C1 segment of cervical spinal cord (tissue), 14 donors: ENCODE measurements at regions not wholly inside any gene's neighbourhood (a gene's known extent, or its start where the extent isn't known, plus 50 kb on each side); places are given as distances from the start of the nearest gene placed in this dataset.
"Not testable (repeated sequence)": the region's sequence is repeated elsewhere in the genome, so short reads cannot be mapped to it uniquely, and the experiment has no call there.

Experiments used
- DNase-seq, 14 donors: peaks; one replicate each; lab custom pipeline; 2025; lab: John Stamatoyannopoulos, UW

DNA sequence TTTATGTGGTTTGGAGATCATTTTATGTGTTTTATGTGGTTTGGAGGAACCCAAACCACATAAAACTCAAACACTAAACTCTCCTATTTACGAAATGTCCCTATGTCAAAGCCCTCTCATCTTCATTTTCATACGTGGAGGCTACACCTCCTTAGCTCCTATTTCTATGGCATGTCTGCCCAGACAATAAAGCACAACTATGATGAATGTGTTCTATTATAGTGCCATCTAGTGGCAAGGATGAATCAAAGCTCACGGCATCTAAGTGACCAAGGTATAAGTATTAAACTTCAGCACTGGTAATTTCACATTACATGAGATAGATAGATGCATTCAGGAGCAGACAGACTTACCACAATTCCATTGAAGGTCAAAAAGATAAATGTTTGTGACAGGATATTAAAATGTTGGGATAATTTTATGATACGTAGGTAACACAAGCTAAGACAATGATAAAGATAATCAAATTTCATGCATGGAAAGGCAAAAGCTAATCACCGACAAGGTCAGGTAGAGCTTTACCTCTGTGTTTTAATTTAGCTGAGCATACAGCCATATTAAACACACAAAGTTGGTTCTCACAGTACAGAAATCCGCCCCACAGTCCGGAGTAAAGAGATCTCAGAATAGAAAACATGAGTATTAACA lies 130.6 kb upstream of the FHIT start:
- no peak for DNase-seq

DNA sequence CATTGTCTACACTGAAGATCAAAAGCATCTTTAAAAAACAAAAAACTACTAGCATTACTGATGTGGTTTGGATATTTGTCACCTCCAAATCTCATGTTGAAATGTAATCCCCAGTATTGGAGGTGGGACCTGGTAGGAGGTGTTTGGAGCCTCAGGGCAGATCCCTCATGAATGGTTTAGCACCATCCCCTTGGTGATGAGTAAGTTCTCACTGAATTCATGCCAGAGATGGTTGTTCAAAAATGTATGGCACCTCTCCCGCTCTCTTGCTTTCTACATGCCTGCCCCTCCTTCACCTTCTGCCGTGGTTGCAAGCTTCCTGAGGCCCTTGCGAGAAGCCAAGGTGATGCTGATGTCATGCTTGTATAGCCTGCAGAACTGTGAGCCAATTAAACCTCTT lies 136.6 kb upstream of the FHIT start:
- DNase-seq, result no peak

DNA sequence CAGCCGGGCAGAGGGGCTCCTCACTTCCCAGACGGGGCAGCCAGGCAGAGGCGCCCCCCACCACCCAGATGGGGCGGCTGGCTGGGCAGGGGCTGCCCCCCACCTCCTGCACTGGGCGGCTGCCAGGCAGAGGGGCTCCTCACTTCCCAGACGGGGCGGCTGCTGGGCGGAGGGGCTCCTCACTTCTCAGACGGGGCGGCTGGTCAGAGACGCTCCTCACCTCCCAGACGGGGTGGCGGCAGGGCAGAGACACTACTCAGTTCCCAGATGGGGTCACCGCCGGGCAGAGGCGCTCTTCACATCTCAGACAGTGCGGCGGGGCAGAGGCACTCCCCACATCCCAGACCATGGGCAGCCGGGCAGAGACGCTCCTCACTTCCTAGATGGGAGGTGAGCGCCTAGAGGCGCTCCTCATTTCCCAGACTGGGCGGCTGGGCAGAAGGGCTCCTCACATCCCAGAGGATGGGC lies 142.3 kb upstream of the FHIT start:
- not testable (repeated sequence) for DNase-seq

DNA sequence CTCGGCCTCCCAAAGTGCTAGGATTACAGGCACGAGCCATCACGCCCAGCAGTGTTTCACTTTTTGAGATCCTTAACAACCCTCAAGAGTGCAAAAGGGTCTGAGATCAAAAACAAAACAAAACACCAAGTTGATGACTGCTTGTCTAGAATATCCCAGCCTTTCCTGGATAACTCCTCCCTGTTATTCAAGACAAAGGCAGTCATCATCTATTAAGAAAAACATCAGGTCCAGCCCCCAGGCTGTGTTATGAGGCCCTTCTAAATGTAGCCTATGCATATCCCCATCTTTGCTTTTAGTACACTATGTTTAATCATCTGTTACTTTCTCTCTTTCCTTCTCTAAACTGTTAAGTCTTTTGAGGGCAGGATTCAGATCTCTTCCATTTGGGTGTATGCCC lies 150.1 kb upstream of the FHIT start:
- no peak for DNase-seq

DNA sequence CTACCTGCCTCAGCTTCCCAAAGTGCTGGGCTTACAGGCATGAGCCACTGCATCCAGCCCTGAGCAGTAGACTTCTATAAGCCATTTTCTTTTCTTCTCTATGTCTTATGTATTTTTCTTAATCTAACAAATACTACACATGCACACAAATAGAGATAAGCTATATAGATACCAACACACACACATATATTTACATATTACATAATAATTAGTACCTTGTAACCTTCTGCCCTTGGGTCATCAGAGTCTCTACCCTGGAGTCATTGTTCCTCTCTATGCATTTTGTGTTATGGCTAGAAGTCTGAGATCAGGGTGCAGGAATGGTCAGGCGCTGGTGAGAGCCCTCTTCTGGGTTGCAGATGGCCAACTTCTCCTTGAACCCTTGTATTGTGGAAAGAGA lies 154.0 kb upstream of the PTPRG start:
- no peak for DNase-seq

DNA sequence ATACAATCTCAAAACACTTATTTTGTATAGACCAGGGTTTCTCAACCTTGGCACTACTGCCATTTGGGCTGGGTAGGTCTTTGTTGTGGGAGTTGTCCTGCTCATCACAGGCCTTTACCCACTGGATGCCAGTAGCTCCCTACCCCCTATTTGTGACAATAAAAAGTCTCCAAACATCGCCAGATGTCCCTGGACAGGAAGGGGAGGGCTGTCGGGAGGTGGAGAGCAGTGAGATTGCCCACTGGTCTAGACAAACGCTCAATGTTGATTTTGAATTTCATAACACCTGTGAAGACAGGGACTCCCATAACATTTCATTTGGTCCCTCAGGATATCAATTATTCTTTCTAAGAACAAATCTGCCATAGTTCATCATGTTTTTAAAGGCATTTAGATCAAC lies 151.7 kb upstream of the PTPRG start:
- DNase-seq, result no peak

DNA sequence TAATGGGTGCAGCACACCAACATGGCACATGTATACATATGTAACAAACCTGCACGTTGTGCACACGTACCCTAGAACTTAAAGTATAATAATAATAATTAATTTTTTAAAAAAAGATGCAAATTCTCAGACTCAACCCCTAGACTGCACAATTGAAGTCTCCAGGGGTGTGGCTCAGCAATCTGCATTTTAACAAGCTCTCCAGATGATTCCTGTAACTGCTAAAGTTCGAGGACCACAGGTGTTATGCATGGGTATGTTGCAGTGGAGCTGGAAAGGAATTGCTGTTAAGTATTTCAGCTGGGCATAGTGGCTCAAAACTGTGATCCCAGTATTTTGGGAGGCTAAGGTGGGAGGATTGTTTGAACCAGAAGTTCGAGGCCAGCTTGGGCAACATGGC lies 151.0 kb upstream of the PTPRG start:
- DNase-seq, result not testable (repeated sequence)

DNA sequence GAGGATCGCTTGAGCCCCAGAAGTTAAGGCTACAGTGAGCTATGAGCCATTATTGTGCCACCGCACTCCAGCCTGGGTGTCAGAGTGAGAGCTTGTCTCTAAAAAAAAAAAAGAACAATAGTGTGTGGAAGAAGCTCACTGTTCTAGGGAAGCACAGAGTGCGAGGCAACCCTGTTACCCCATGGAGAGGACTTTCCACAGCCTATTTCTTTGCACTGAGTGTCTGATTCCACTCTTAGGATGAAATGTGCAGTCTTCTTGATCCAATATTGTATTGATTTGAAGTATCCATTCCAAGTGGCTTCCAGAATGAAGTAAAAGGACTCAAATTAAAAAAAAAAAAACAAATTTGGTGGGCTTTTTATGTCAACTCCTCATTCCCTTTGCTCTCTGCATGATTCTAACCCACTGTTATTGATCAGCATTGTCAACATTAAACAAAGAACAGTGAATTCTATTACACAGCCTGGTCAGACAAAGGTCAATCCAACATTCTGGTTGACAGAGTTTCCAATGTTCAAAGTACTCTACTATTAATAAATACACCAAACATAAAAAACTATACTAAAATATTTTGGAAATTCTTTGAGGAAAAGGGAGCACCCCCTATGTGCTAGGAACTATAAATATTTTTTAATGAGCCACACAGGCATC lies 150.2 kb upstream of the PTPRG start:
- no peak for DNase-seq

DNA sequence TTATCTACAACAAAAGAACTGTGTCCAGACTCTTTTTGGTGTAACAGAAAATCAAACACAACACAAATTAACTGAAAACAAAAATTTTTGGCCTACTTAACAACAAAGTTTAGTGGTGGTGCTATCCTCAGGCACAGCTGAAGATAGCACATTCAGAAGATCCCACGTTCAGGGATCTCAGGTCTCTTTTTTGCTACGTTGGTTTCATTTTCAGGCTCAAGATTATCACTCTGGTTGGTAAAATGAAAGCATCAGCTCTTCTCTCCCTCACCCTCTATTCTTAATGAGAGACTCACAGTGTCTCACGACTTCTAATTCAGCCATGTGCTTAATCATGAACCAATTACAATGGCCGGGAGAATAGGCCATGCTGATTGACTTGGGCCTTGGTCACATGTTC lies 146.9 kb upstream of the PTPRG start:
- no peak for DNase-seq

DNA sequence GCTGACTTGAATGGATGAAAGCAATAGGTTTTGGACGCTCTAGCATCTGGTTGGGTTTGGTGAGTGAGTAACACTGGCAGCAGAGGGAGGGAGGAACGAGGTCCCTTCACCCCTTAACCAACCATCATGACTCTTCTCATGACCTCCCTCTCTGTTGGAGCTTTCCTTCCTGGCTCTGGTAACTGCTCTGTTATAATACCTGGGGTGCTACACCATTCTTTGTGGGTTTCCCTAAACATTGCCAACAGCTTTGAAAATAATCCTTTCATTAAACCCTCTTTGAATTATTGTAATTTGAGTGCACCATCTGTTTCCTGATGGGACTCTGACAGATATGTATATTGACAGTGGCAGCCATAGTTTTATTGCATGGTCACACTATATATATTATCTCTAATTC lies 146.2 kb upstream of the PTPRG start:
- DNase-seq, result no peak

DNA sequence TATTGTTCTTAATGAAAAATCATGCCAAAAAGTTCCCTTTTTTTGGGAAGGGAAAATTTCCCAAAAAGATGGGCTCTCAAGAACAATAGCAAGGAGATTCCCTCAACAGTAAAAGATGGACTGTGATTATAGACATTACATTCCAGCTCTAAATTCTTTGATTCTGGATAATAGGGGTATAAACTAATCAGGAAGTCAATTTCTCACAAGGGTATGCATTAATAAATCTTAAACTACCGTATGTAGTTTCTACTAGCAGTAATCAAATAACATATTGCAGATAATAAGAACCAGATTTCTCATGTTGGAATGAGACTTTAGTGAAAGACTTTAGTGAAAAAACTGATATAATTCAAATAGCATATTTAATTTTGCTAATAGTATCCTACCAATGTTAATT lies 144.8 kb upstream of the PTPRG start:
- DNase-seq, result no peak

DNA sequence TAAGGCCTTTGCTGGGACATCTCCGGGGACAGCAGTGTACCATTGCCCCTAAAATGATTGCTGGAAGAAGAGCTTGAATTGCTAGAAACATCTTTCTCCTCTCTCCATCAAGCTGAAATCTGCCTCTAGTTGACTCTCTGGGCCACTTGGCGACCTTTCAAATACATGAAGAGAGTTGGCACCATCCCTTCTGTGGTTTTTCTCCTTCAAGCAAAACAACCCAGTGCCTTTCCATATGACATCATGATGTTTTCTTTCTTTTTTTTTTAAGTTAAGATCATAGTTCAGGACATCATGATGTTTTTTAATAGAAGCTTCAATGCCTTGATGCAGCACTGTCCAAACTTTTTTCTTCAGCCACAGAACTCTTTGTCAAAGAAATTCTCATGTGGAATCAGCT lies 144.0 kb upstream of the PTPRG start:
- DNase-seq, result no peak

DNA sequence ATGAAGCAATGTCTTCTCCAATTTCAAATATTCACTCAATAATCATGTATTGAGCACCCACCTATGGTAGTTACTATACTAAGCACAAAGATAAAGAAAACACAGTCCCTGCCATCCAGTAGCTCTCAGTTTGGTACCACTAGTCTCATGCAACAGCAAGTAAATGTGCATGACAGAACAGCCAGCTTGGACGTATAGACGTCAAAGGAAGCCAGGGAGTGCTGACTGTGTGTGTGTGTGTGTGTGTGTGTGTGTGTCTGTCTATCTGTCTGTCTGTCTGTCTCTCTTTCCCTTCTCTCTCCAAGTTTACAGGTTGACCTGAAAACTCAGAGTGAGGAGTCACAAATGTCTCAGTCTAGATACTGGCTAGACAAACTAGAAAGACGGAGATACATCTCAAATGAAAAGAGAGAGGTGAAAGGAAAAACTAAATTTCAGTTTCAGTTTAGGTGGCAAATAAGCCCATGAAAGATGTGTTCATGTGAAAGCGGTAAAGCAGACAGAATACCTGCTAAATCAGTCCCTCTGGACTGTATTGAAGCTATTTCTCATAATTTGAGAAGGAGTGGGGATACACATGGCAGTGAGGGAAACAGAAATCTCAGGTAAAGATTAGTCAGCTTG lies 141.1 kb upstream of the PTPRG start:
- DNase-seq, result no peak

DNA sequence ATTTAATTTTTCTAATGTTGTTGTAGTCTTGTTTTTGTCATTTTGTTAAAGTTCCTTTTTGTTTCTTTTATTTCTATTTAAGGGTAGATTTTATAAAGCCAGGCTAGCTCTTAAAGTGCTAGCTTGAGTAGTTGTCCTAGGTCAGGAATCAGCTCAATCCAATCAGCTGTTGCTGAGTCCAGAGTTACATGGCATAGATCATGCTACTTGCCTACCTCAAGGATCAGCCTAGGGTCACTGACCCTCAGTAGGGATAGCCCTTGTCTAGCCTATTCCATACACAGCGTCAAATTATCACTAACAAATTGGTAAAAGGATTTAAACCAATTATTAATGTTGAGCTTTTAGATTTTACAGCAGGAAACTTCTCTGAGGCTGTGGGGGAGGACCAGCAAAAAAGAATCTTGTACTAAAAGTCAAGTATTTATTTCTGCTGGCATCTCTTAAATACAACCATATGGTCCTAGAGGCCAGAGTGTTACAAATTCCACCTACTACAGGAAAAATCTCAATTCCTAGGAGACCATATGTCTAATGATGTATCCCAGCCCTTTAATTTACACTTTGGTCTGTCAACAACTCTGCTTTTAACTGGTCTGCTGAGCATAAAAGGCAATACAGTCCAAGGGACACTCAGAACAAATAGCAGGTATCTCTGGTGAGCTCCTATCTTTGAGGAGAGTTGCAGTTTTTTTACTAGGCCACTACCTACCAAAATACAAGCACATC lies 138.3 kb upstream of the PTPRG start:
- DNase-seq, result no peak

DNA sequence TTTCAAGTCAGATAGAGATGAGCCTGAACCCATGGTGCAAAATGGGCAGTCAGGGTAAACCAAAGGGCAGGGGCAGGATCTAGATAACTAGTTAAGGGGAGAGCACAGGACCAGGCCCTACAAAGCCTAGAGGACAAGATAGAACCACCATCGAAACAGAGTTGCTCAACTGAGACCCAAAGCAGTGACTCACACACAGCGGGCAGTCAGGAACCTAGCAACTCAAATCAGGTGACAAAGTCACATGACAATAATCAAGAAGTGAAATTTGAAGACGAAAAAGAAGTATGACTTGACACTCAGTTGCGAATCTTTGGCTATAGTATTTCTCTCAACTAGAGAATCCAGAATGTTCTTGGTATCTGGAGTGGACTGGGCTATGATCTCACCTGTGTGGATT lies 136.0 kb upstream of the PTPRG start:
- DNase-seq, result no peak

DNA sequence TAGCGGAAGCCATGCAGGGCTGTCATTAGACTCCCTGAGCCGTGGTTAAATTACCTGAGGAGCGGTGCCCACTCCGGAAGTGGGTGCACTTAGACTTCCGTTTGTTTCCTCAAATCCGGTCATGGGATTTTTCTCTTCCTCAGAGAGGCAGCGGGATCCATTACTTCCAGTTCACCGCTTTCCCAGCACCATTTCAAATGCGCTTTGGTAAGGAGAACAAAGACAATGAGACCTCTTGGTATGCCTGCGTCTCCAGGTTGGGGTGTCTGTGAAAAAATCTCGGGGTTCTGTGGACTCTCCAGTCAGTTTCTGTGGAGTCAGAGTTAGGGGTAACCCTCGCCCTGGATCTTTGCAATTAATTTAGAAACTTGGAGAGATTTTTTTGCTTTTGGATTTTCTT lies 132.3 kb upstream of the PTPRG start:
- DNase-seq, result no peak

DNA sequence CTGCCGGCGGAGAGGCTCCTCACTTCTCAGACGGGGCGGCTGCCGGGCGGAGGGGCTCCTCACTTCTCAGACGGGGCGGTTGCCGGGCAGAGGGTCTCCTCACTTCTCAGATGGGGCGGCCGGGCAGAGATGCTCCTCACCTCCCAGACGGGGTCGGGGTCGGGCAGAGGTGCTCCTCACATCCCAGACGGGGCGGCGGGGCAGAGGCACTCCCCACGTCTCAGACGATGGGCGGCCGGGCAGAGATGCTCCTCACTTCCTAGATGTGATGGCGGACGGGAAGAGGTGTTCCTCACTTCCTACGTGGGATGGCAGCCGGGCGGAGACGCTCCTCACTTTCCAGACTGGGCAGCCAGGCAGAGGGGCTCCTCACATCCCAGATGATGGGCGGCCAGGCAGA lies 126.5 kb upstream of the PTPRG start:
- DNase-seq, result not testable (repeated sequence)

DNA sequence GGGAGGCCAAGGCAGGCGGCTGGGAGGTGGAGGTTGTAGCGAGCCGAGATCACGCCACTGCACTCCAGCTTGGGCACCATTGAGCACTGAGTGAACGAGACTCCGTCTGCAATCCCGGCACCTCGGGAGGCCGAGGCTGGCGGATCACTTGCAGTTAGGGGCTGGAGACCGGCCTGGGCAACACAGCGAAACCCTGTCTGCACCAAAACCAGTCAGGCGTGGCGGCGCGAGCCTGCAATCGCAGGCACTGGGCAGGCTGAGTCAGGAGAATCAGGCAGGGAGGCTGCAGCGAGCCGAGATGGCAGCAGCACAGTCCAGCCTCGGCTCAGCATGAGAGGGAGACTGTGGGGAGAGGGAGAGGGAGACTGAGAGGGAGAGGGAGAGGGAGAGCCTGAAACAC lies 126.0 kb upstream of the PTPRG start:
- not testable (repeated sequence) for DNase-seq

DNA sequence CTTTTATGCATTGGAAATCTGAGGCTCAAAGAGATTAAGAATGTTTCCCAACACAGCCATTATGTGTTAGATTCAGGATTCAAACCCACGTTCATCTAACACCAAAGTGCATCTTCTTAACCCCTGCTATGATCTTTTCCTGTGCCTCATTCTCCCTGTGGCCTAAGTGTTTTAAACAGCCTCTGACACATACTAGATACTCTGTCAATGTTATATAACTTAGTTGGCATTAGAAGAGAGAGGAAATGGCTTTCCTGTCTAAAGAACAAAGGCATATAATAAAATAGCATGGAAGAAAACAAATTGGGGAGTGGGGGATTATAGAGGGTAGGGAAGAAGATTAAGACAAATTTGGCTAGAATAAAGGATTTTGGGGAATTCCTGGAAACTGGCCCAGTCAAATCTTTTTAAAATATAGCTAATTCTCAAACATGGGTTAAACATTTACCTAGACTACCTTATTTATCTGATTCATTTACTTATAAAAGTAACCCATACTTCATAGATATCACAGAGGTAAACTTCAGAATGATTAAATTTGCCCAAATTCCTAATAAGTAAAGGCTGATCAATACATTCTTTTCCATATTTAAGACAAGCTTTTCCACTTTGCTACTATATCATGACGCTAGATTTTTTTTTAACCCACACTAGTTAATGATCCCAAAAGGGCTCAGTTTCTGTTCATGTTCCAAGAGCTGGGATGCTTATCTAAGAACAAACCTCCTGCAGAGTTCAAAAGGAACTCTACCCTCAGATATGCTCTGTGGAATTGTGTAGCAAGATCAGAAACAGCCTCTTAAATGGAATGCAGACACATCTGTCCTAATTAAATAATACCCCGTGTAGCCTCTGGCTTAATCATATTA lies 122.9 kb upstream of the PTPRG start:
- no peak for DNase-seq

DNA sequence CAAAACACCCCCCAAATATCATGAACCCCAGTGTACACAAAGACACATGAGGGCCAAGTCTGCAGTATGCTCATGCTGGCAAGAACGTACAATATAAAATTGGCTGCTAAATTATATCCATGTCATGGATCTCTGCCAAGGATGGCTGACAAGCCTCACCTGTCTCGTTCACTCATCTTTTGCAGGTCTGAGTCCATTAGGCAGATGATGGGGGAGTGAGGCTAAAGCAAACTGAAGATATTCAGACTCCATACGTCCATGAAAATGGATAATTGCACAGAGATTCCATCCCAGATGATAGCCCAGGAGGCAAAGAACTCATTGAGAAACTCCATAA lies 122.3 kb upstream of the PTPRG start:
- no peak for DNase-seq

DNA sequence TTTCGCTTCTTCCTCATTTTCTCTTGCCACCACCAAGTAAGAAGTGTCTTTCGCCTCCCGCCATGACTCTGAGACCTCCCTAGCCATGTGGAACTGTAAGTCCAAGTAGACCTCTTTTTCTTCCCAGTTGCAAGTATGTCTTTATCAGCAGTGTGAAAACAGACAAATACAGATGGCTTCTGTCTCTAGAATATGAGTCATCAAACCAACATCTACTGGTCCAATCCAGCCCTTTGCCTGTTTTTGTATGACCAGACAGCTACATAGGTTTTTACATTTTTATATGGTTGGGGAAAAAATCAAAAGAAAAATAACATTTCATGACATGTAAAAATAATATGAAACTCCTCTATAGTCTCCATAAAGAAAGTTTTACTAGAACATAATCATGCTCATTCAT lies 118.7 kb upstream of the PTPRG start:
- DNase-seq, result no peak

DNA sequence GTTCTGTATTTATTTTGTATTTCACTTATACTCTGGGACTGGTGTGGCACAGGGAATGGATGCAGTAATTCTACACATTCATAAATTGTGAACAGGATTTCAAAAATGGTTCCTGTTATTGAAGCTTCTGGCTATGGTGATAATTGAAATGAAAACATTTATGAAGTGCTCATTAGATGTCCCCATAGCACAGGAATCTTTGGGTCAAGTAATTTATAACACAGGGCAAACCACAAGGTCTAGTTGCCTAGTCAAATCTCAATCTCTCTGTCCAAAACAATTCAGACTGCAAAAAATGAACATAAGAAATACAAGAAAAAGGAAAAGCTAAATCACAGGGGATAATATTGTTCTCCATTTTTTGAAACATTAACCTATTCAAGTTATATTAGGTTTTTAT lies 117.5 kb upstream of the PTPRG start:
- no peak for DNase-seq
